OCI-LY1 (cell line): ENCODE measurements at regions not wholly inside any gene's neighbourhood (a gene's known extent, or its start where the extent isn't known, plus 50 kb on each side); places are given as distances from the start of the nearest gene placed in this dataset.

Experiments
- H2AFZ ChIP-seq: fragments of 200-600 bp; sonication (generic), shearing (Covaris generic); 2 replicates; pipeline ENCODE4 v1.6.0; 2014; ENCODE audit warnings: antibody characterized with exemption, mild to moderate bottlenecking, low read length
- H3F3A ChIP-seq: fragments of 200-600 bp; sonication (generic), shearing (Covaris generic); 2 replicates; pipeline ENCODE4 v1.6.0; 2014; ENCODE audit warnings: mild to moderate bottlenecking, antibody characterized with exemption, low read length, moderate library complexity; ENCODE audit not compliant: insufficient read depth
- H3K27ac ChIP-seq: fragments of 200-600 bp; sonication (generic); 2 replicates; pipeline ENCODE4 v1.5.1; 2014; ENCODE audit warnings: low read length, mixed run types, mild to moderate bottlenecking, low read depth; ENCODE audit not compliant: poor library complexity, severe bottlenecking
- H3K27me3 ChIP-seq: fragments of 200-600 bp; sonication (generic); 2 replicates; pipeline ENCODE4 v1.6.0; 2014; ENCODE audit warnings: antibody characterized with exemption, mild to moderate bottlenecking, low read length, moderate library complexity; ENCODE audit not compliant: insufficient read depth
- H3K36me3 ChIP-seq: fragments of 200-600 bp; sonication (generic); 2 replicates; pipeline ENCODE4 v1.6.1; 2014; ENCODE audit warnings: mild to moderate bottlenecking, antibody characterized with exemption, low read length, moderate library complexity, mixed read lengths; ENCODE audit not compliant: insufficient read depth
- H3K4me1 ChIP-seq: fragments of 200-600 bp; sonication (generic); 2 replicates; pipeline ENCODE4 v1.5.1; 2014; ENCODE audit warnings: mild to moderate bottlenecking, low read length, moderate library complexity; ENCODE audit not compliant: insufficient read depth, severe bottlenecking
- H3K4me2 ChIP-seq: fragments of 200-600 bp; sonication (generic), shearing (Covaris generic); 2 replicates; pipeline ENCODE4 v1.6.1; 2014; ENCODE audit warnings: low read length
- H3K4me3 ChIP-seq: fragments of 200-600 bp; sonication (generic); 2 replicates; pipeline ENCODE4 v1.5.1; 2014; ENCODE audit warnings: low read length, low read depth, mild to moderate bottlenecking, mixed read lengths; ENCODE audit not compliant: poor library complexity, severe bottlenecking
- H3K79me2 ChIP-seq: fragments of 200-600 bp; shearing (Covaris generic); 2 replicates; pipeline ENCODE4 v1.6.1; 2016; ENCODE audit warnings: mixed run types, low read length, mixed read lengths; ENCODE audit not compliant: insufficient read depth
- H3K9ac ChIP-seq: fragments of 200-600 bp; sonication (generic), shearing (Covaris generic); 2 replicates; pipeline ENCODE4 v1.6.1; 2014; ENCODE audit warnings: mild to moderate bottlenecking, low read length, mixed read lengths
- H3K9me2 ChIP-seq: fragments of 200-600 bp; sonication (generic), shearing (Covaris generic); 2 replicates; pipeline ENCODE4 v1.6.1; 2014; ENCODE audit warnings: low read depth, mild to moderate bottlenecking, low read length, mixed read lengths
- H3K9me3 ChIP-seq: fragments of 200-600 bp; shearing (Covaris generic); 2 replicates; pipeline ENCODE4 v1.6.1; 2014; ENCODE audit warnings: low read length, mixed read lengths
- H4K20me1 ChIP-seq: fragments of 200-600 bp; sonication (generic), shearing (Covaris generic); 2 replicates; pipeline ENCODE4 v1.6.0; 2016; ENCODE audit warnings: mild to moderate bottlenecking, low read length; ENCODE audit not compliant: insufficient read depth
- EZH2 ChIP-seq: fragments of 200-600 bp; sonication (generic), shearing (Covaris generic); IDR thresholded peaks from 2 replicates; pipeline ENCODE4 v1.8.0; 2017; ENCODE audit warnings: borderline replicate concordance, mixed run types, mild to moderate bottlenecking, antibody characterized with exemption, low read length, moderate library complexity, mixed read lengths
- TF ChIP-seq, protein P1 (sequence below): fragments of 200-600 bp; sonication (generic), shearing (Covaris generic); IDR thresholded peaks from 2 replicates; pipeline ENCODE4 v1.5.1; 2017; ENCODE audit warnings: mild to moderate bottlenecking, antibody characterized with exemption, low read length, moderate library complexity, mixed read lengths

DNA sequence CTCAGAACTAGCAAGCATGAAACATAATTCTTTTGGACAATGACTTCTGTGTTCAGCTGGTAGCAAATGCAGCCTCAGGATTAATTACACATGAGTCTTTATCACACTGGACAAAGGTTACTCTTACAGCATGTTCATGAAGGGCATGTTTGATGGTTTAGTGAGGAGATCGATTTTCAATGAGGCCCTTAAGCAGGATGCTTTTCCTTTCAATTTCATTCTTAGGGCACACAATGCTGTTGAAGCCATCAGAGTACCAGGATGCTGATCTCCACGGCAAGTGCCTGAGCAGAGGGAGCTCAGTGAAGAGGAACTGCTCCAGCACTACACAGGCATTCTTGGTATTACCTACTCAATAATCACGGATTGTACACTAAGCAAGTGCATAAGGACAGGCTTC, 542.0 kb downstream of the SNAPC1 start:
- Histone ChIP-seq H3K9me3 (no peaks in the 10 kb centered on the region), H2AFZ (no peak overlapping the region), H3K9me2 (no peaks in the 10 kb centered on the region), H3K27me3 (no peaks in the 10 kb centered on the region), H3K4me1 (no peaks in the 10 kb centered on the region), H3K36me3 (no peaks in the 10 kb centered on the region), H3K4me2 (no peak overlapping the region), H3K9ac (no peak overlapping the region), H3K27ac (no peak overlapping the region), H3K79me2 (no peaks in the 10 kb centered on the region), H3F3A (no peaks in the 10 kb centered on the region), H4K20me1 (no peaks in the 10 kb centered on the region), H3K4me3 (no peak overlapping the region)
- no peak for TF ChIP-seq EZH2
- TF ChIP-seq, protein P1, sequence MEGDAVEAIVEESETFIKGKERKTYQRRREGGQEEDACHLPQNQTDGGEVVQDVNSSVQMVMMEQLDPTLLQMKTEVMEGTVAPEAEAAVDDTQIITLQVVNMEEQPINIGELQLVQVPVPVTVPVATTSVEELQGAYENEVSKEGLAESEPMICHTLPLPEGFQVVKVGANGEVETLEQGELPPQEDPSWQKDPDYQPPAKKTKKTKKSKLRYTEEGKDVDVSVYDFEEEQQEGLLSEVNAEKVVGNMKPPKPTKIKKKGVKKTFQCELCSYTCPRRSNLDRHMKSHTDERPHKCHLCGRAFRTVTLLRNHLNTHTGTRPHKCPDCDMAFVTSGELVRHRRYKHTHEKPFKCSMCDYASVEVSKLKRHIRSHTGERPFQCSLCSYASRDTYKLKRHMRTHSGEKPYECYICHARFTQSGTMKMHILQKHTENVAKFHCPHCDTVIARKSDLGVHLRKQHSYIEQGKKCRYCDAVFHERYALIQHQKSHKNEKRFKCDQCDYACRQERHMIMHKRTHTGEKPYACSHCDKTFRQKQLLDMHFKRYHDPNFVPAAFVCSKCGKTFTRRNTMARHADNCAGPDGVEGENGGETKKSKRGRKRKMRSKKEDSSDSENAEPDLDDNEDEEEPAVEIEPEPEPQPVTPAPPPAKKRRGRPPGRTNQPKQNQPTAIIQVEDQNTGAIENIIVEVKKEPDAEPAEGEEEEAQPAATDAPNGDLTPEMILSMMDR = no peak

GRCh38 chr14:62307844-62308243, 545.6 kb downstream of the SNAPC1 start:
- no peaks in the 10 kb centered on the region for H3K27me3 ChIP-seq
- no peaks in the 10 kb centered on the region for H3K4me1 ChIP-seq
- H2AFZ ChIP-seq = no peak overlapping the region
- TF ChIP-seq EZH2 = no peak
- TF ChIP-seq, protein P1 = no peak
- no peaks in the 10 kb centered on the region for H4K20me1 ChIP-seq
- H3K4me3 ChIP-seq = no peak overlapping the region
- H3K79me2 ChIP-seq = no peaks in the 10 kb centered on the region
- H3K4me2 ChIP-seq = no peak overlapping the region
- no peaks in the 10 kb centered on the region for H3K9me2 ChIP-seq
- no peak overlapping the region for H3K27ac ChIP-seq
- H3F3A ChIP-seq = no peaks in the 10 kb centered on the region
- no peak overlapping the region for H3K9ac ChIP-seq
- no peaks in the 10 kb centered on the region for H3K9me3 ChIP-seq
- no peaks in the 10 kb centered on the region for H3K36me3 ChIP-seq

DNA sequence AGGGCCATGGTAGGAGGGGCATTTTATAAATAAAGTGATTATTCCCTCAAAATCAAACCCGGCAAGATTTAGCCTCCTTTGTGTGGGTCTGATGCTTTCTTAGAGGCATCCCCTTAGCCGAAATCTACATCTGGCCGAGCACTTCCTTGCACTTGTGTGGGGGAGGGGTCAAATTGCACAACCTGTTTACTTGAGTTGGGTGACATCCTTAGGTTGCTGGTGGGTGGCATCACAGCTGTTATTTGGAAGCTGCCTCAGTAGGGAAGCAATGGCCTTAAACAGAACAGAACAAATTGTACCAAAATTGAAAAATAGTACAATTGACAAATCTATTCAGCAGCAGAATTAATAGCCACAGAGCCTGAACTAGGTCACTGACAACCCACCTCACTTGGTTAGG, 546.1 kb downstream of the SNAPC1 start:
- H3K9ac ChIP-seq = no peak overlapping the region
- no peak for TF ChIP-seq EZH2
- TF ChIP-seq, protein P1 = no peak
- H3K36me3 ChIP-seq = no peaks in the 10 kb centered on the region
- no peak overlapping the region for H2AFZ ChIP-seq
- no peaks in the 10 kb centered on the region for H3K27me3 ChIP-seq
- no peaks in the 10 kb centered on the region for H3K9me3 ChIP-seq
- H3K79me2 ChIP-seq = no peaks in the 10 kb centered on the region
- H3K27ac ChIP-seq = no peak overlapping the region
- H3F3A ChIP-seq = no peaks in the 10 kb centered on the region
- no peaks in the 10 kb centered on the region for H3K9me2 ChIP-seq
- no peak overlapping the region for H3K4me3 ChIP-seq
- no peaks in the 10 kb centered on the region for H4K20me1 ChIP-seq
- no peaks in the 10 kb centered on the region for H3K4me1 ChIP-seq
- no peak overlapping the region for H3K4me2 ChIP-seq
